ENCODE measurements at regions not wholly inside any gene's neighbourhood (a gene's known extent, or its start where the extent isn't known, plus 50 kb on each side); places are given as distances from the start of the nearest gene placed in this dataset.

DNA sequence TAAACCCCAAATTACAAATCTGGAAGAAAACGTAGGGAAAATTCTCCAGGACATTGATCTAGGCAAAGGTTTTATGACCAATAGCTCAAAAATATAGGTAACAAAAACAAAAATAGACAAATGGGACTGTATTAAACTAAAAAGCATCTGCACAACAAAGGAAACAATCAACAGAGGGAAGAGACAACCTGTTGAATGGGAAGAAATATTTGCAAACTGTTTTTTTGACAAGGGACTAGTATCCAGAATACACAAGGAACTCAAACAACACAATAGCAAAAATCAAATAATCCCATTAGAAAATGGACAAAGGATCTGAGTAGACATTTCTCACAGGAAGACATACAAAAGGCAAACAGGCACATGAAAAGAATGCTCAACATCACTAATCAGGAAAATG is 386.3 kb downstream of the ENC1 start:
- TF ChIP-seq TAF1 (IDR thresholded peaks at IDR 0.05; ENCODE audit: borderline replicate concordance, low read depth, low read length): no peak
- no peak for TF ChIP-seq POLR2AphosphoS5 (IDR thresholded peaks at IDR 0.05; ENCODE audit: low read depth, low read length)
